22Rv1 (cell line): ENCODE measurements at regions not wholly inside any gene's neighbourhood (a gene's known extent, or its start where the extent isn't known, plus 50 kb on each side); places are given as distances from the start of the nearest gene placed in this dataset.
"Not testable (repeated sequence)": the region's sequence is repeated elsewhere in the genome, so short reads cannot be mapped to it uniquely, and the experiment has no call there.

Source experiments
- H3K27ac ChIP-seq: fragments of 450-650 bp; 2 replicates; pipeline ENCODE4 v1.5.1; 2017
- ZFX ChIP-seq: fragments of 450-650 bp; IDR thresholded peaks from 2 replicates; pipeline ENCODE4 v1.6.1; 2017; ENCODE audit warnings: antibody characterized with exemption, borderline replicate concordance
- TF ChIP-seq, protein P1 (sequence below): fragments of 450-650 bp; IDR thresholded peaks from 2 replicates; pipeline ENCODE4 v1.5.1; 2017; ENCODE audit warnings: mild to moderate bottlenecking

DNA sequence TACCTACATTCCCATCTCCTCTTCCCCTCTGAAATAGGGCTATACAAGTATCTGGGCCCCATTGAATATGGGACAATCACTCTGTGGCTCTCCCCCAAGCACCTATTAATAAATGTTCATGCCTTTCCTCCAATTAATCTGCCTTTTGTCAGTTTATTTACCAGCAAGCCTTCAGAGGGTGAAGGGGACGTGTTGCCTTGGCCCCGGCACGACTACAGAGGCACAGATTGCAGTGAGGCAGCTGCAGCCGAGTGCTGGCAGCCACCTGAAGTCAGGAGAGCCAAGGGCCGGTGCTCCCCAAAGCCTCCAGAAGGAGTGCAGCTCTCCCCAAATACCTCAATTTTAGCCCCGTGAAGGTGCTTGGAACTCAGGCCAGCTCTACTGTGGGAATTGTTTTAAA lies 580.9 kb upstream of the B3GAT1 start:
- H3K27ac ChIP-seq: no peak overlapping the region
- TF ChIP-seq, protein P1, sequence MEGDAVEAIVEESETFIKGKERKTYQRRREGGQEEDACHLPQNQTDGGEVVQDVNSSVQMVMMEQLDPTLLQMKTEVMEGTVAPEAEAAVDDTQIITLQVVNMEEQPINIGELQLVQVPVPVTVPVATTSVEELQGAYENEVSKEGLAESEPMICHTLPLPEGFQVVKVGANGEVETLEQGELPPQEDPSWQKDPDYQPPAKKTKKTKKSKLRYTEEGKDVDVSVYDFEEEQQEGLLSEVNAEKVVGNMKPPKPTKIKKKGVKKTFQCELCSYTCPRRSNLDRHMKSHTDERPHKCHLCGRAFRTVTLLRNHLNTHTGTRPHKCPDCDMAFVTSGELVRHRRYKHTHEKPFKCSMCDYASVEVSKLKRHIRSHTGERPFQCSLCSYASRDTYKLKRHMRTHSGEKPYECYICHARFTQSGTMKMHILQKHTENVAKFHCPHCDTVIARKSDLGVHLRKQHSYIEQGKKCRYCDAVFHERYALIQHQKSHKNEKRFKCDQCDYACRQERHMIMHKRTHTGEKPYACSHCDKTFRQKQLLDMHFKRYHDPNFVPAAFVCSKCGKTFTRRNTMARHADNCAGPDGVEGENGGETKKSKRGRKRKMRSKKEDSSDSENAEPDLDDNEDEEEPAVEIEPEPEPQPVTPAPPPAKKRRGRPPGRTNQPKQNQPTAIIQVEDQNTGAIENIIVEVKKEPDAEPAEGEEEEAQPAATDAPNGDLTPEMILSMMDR: no peak
- no peak for TF ChIP-seq ZFX

DNA sequence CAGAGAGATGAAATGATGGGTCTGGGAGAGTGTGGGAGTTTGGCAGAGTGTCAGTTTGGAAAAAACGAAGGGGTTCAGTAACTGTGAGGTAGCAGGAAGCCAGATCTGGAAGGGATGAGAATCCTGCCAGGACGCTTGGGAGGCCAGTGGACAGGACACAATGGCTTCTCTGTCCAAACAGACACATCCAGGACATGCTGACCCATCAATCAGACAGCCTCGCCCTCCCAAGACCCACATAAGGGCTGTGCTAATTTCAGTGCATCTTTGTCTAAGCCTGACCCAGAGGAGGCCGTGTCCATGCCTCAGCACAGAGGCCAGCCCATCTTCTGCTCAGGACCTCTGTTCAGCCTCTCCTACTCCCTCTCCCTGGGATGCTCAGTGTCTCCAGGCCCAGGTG lies 576.5 kb upstream of the B3GAT1 start:
- no peak overlapping the region for H3K27ac ChIP-seq
- TF ChIP-seq ZFX: no peak
- TF ChIP-seq, protein P1: no peak

DNA sequence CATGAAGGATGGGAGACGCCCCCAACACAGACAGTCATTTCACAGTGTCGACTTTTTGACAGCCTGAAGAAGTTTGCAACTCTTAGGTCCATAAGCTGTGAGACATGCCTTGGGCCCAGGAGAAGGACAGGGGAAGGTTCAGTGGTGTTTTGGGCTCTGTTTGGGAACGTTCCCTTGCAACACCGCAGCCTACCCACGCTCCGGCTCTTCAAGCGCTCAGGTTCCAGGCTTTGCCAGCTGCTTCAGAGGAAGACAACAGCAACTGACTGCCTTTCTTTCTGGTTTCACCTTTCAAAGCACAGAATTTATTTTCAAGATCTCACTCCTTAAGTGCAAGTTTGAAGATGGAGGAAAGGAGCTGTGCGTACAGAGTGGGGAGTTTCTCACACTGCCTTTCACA lies 575.8 kb upstream of the B3GAT1 start:
- H3K27ac ChIP-seq: no peak overlapping the region
- TF ChIP-seq, protein P1: no peak
- TF ChIP-seq ZFX: no peak

DNA sequence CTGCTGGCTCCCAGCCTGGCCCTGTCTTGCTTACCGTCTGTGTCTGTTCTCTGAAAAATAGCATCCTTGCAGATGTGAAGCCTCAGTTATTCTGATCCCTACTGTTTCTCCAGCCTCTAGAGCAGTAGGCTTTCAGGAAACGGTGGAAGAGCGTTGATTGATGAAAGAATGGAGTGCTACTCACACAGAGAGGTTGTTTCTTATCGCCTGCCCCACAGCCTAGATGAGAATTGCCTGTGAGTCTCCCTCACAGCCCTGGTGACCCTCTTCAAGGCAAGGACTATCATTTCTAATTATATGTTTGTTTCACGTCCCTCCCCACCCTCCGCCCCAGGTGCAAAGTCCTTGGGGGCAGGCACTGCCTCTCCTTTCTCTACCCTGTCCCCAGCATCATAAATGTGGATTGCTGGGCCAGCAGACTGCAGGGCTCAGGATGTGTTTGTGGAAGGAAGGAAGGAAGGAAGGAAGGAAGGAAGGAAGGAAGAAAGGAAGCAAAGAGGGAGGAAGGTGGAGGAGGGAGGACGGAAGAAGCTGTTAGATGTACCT lies 575.3 kb upstream of the B3GAT1 start:
- no peak for TF ChIP-seq ZFX
- TF ChIP-seq, protein P1: no peak
- H3K27ac ChIP-seq: no peak overlapping the region

DNA sequence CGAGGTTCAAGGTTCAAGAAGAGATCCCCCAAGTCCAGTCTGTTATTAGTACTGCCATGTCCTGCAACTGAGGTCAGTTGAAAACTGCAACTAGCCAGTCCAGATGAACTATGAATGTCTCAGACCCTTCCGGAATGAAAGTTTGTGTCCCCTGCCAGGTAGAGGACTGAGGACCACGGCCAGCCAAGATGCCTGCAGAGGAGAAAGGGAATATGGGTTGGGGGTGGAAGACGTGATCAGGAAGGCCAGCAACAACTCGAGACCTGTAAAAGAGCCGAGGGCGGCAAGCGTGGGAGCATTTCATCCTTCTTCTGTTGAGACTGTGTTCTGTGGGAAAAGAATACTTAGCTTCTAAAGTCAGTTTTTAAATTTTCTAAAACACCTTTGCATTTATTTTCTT lies 572.4 kb upstream of the B3GAT1 start:
- no peak overlapping the region for H3K27ac ChIP-seq
- TF ChIP-seq ZFX: no peak
- TF ChIP-seq, protein P1: no peak

DNA sequence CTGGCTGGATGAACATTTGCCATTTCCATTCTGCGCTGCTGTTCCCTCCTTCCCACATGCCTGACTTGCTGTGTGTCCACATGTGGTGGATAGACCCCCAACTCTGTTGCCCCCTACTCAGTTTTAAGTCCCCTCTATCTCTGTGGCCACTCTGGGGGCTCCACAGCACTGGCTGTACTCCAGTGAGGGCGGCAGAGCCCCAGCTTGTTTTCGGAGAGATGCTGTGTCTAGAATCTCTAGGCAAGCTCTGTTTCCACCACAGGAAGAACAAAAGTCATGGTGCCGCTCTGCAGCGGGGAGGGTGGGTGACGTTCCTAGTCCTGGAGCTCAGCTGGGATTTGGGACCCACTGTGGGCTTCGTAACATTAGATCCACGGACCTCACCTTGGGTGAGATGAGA lies 570.4 kb upstream of the B3GAT1 start:
- H3K27ac ChIP-seq: not testable (repeated sequence)

DNA sequence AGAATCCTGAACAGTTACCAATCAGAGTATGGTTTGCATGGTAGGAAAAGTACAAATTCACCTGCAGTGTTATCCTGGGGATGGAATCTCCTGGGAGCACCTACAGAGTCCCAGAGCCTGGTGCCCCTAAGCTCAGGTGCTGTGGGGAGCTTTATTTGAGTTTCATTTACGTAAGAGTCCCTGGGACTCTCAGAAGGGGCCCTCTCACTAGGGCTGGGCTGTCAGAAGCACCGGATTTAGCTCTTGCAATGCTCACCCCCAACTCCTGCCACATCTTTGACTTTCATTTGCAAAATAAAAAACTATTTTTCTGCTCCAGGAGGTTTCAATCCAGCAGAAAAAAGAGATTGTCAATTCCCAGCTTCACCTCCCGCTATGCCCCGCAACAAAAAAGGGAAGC lies 569.8 kb upstream of the B3GAT1 start:
- no peak overlapping the region for H3K27ac ChIP-seq
- TF ChIP-seq ZFX: no peak
- TF ChIP-seq, protein P1: no peak

DNA sequence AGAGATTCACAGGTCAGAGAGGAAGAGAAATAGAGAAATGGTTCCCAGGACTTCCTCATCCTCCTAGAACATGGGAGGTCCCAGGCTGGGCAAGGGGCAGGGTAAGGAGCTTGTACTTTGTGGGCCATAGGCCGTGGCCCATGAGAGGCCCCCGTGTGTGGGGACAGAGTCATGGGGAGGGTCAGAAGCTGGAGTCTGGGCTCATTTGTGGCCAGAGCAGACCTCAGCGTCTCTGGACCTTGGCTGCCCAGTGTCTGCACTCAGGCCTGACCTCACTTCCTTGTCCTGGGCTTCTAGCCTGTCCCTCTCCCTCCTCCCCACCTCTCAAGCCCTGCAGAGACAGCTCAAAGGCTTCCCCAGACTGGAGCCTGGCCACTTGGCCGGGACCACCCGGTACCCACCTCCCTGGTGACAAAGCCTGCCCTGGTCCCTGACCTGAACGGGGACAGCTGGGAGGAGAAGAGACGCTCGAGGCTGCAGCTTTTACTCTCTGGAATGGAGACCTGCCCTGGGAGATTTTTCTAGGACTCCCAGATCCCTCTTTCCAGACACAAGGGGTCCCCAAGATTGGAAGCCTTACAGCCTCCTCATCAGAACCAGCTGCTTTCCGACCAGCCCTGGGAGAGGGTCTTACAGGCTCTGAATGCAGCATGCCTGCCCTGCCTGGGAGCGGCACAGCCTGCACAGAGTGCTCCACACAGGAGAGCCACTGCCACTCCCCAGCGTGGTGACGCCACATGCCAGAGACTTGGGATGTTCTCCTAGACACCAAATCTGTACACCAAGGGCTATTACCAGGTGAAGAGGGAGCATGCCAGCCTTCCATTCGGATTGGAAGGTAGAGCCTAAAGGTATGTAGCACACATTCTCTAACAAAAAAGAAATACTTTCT lies 569.0 kb upstream of the B3GAT1 start:
- TF ChIP-seq ZFX: no peak
- TF ChIP-seq, protein P1: no peak
- H3K27ac ChIP-seq: no peak overlapping the region

DNA sequence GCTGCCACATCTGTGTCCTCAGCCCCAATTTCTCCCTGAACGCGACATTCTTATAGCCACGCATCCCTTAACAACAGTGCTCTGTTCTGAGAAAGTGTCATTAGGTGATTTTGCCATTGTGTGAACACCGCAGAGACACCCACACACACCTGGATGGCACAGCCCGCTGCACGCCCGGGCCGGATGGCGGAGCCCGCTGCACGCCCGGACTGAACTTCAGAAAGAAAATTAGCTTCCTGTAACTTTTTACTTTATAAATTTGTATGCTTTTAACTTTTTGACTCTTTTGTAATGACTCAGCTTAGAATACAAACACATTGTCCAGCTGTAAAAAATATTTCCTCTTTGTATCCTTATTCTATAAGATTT lies 567.0 kb upstream of the B3GAT1 start:
- not testable (repeated sequence) for H3K27ac ChIP-seq
